ENCODE measurements at regions not wholly inside any gene's neighbourhood (a gene's known extent, or its start where the extent isn't known, plus 50 kb on each side); places are given as distances from the start of the nearest gene placed in this dataset.

- no peaks in the 10 kb centered on the region for H3K4me1 ChIP-seq (ENCODE audit: control insufficient read depth, insufficient read depth, low read length)
- no peak overlapping the region for H3K4me3 ChIP-seq (ENCODE audit: low read depth in 2 of 2, low read length in 2 of 2)
- H3K9me3 ChIP-seq (ENCODE audit: control insufficient read depth, insufficient read depth, low read depth, low read length), result no peaks in the 10 kb centered on the region
- CTCF ChIA-PET, result no interaction called here
- in situ Hi-C loops (cut with HindIII; ENCODE audit: low pct_unique_long_range_greater_than_20kb, low sequenced_read_pairs) (no loop called here), intact Hi-C loops (cut with micrococcal nuclease; ENCODE audit: unreplicated experiment) (no loop called here)
- no peak for ATAC-seq
- no peak for TF ChIP-seq REST (IDR thresholded peaks at IDR 0.05; ENCODE audit: insufficient read depth in 1 of 2, low read depth in 2 of 2, low read length in 1 of 2)
- no peak for TF ChIP-seq POLR2AphosphoS5 (IDR thresholded peaks at IDR 0.05; ENCODE audit: low read depth, low read length)
- TF ChIP-seq SIN3A (IDR thresholded peaks at IDR 0.05; ENCODE audit: borderline replicate concordance, insufficient read depth, low read depth, low read length), result no peak
- no peak for TF ChIP-seq CTCF (IDR thresholded peaks at IDR 0.05)
- no peak for TF ChIP-seq TCF7L2 (IDR thresholded peaks at IDR 0.05; ENCODE audit: low read depth, low read length)
- POLR2A ChIA-PET, result no interaction called here
- no peaks in the 10 kb centered on the region for H3K36me3 ChIP-seq (ENCODE audit: control insufficient read depth, insufficient read depth, low read length)
- H3K27me3 ChIP-seq (ENCODE audit: control insufficient read depth, insufficient read depth, low read length), result no peaks in the 10 kb centered on the region
- H3K27ac ChIP-seq (ENCODE audit: low read length), result no peak overlapping the region
- DNase-seq (ENCODE audit: low read depth, low spot score), result no peak
- BruUV-seq (replicated peaks), result no TSS peak
Observed at GRCh38 chr9:31969552-31969951, 414.9 kb upstream of the ACO1 start.

- BruUV-seq (replicated peaks), result no TSS peak
- in situ Hi-C loops (cut with HindIII; ENCODE audit: low pct_unique_long_range_greater_than_20kb, low sequenced_read_pairs), result no loop called here
- Histone ChIP-seq H3K4me1 (ENCODE audit: control insufficient read depth, insufficient read depth, low read length) (no peaks in the 10 kb centered on the region), H3K27ac (ENCODE audit: low read length) (no peak overlapping the region), H3K9me3 (ENCODE audit: control insufficient read depth, insufficient read depth, low read depth, low read length) (peaks cover 6% of the 10 kb centered on the region; the same call in 1 of the 2 replicates), H3K27me3 (ENCODE audit: control insufficient read depth, insufficient read depth, low read length) (no peaks in the 10 kb centered on the region), H3K36me3 (ENCODE audit: control insufficient read depth, insufficient read depth, low read length) (no peaks in the 10 kb centered on the region), H3K4me3 (ENCODE audit: low read depth in 2 of 2, low read length in 2 of 2) (no peak overlapping the region)
- intact Hi-C loops (cut with micrococcal nuclease; ENCODE audit: unreplicated experiment), result no loop called here
- DNase-seq (ENCODE audit: low read depth, low spot score) (no peak), ATAC-seq (no peak)
- ChIA-PET CTCF (no interaction called here), POLR2A (interaction anchor here (0.5 to 0.6 kb wide), 2 partner anchors 34 to 245 kb away, joined by 3 read pairs; no protein-coding TSS in a partner anchor)
- TF ChIP-seq CTCF (IDR thresholded peaks at IDR 0.05) (no peak), SIN3A (IDR thresholded peaks at IDR 0.05; ENCODE audit: borderline replicate concordance, insufficient read depth, low read depth, low read length) (no peak), TCF7L2 (IDR thresholded peaks at IDR 0.05; ENCODE audit: low read depth, low read length) (no peak), REST (IDR thresholded peaks at IDR 0.05; ENCODE audit: insufficient read depth in 1 of 2, low read depth in 2 of 2, low read length in 1 of 2) (no peak), POLR2AphosphoS5 (IDR thresholded peaks at IDR 0.05; ENCODE audit: low read depth, low read length) (no peak)
Observed at GRCh38 chr9:31983895-31984294, 400.5 kb upstream of the ACO1 start.
